ENCODE measurements at regions not wholly inside any gene's neighbourhood (a gene's known extent, or its start where the extent isn't known, plus 50 kb on each side); places are given as distances from the start of the nearest gene placed in this dataset.
"Not testable (repeated sequence)": the region's sequence is repeated elsewhere in the genome, so short reads cannot be mapped to it uniquely, and the experiment has no call there.

- TF ChIP-seq EZH2phosphoT487 (IDR thresholded peaks at IDR 0.05; ENCODE audit: insufficient read depth, low read depth); EZH2 (IDR thresholded peaks at IDR 0.05; ENCODE audit: insufficient read depth, poor library complexity, severe bottlenecking): not testable (repeated sequence)
These were observed 201.2 kb upstream of the OR4C13 start for GRCh38 chr11:49750960-49751359.
